Uterus (tissue), 2 donors: ENCODE measurements at regions not wholly inside any gene's neighbourhood (a gene's known extent, or its start where the extent isn't known, plus 50 kb on each side); places are given as distances from the start of the nearest gene placed in this dataset.

Source experiments
- CTCF ChIP-seq, 4 experiments: fragments of 200-600 bp in 2 of 4; fragments of 450-650 bp in 2 of 4; sonication (generic) in 2 of 4; IDR thresholded peaks; one replicate each; pipeline ENCODE4 v1.5.1; 2016 to 2019; ENCODE audit warnings: antibody characterized with exemption in 4 of 4, mild to moderate bottlenecking in 2 of 4, moderate library complexity in 1 of 4
- POLR2A ChIP-seq, 2 donors: fragments of 450-650 bp; IDR thresholded peaks; one replicate each; pipeline ENCODE4 v1.6.1; 2016; ENCODE audit warnings: antibody characterized with exemption in 2 of 2, mild to moderate bottlenecking in 1 of 2, moderate library complexity in 1 of 2

GRCh38 chr13:24613128-24613527 lies 67.1 kb upstream of the ATP12A start:
- TF ChIP-seq CTCF (IDR thresholded peaks at IDR 0.05) (no peak), POLR2A (IDR thresholded peaks at IDR 0.05) (no peak)
